Gastroesophageal sphincter (tissue), 4 donors: ENCODE measurements at regions not wholly inside any gene's neighbourhood (a gene's known extent, or its start where the extent isn't known, plus 50 kb on each side); places are given as distances from the start of the nearest gene placed in this dataset.

Experiments
- ATAC-seq: fragments of 150-250 bp; one replicate; pipeline ENCODE4 v1.9.1; 2016; ENCODE audit warnings: mild to moderate bottlenecking, moderate library complexity
- H3K27ac ChIP-seq, 4 donors: fragments of 200-600 bp; sonication (generic) in 3 of 4; 1 replicate in 3 of 4; 2 replicates in 1 of 4; pipeline ENCODE4 v1.5.1; 2016 to 2019
- H3K27me3 ChIP-seq: fragments of 200-600 bp; sonication (generic); one replicate; pipeline ENCODE4 v1.5.1; 2019
- H3K36me3 ChIP-seq, 2 donors: fragments of 200-600 bp; sonication (generic); one replicate each; pipeline ENCODE4 v1.5.1; 2019; ENCODE audit warnings: control low read depth in 1 of 2
- H3K4me1 ChIP-seq, 3 donors: fragments of 200-600 bp; sonication (generic); 1 replicate in 2 of 3; 2 replicates in 1 of 3; pipeline ENCODE4 v1.5.1; 2016 to 2019; ENCODE audit warnings: control low read depth in 2 of 3
- H3K4me3 ChIP-seq, 2 donors: fragments of 200-600 bp; sonication (generic); one replicate each; pipeline ENCODE4 v1.5.1; 2019; ENCODE audit warnings: mild to moderate bottlenecking in 1 of 2, moderate library complexity in 1 of 2
- H3K9me3 ChIP-seq, 3 donors: fragments of 200-600 bp; sonication (generic); one replicate each; pipeline ENCODE4 v1.5.1; 2017 to 2019; ENCODE audit warnings: control low read depth in 2 of 3
- CTCF ChIP-seq, 4 experiments: fragments of 200-600 bp in 2 of 4; fragments of 450-650 bp in 2 of 4; sonication (generic) in 1 of 4; IDR thresholded peaks; one replicate each; pipeline ENCODE4 v1.5.1; 2017 to 2019; ENCODE audit warnings: antibody characterized with exemption in 4 of 4, mild to moderate bottlenecking in 2 of 4, moderate library complexity in 2 of 4
- EP300 ChIP-seq: sonication (generic); formaldehyde crosslinking; IDR thresholded peaks from one replicate; pipeline ENCODE4 v1.6.1; 2017; ENCODE audit warnings: antibody characterized with exemption, mild to moderate bottlenecking
- POLR2A ChIP-seq, 2 donors: fragments of 450-650 bp; IDR thresholded peaks; one replicate each; pipeline ENCODE4 v1.6.1; 2017; ENCODE audit warnings: antibody characterized with exemption in 2 of 2, mild to moderate bottlenecking in 2 of 2, moderate library complexity in 1 of 2
- POLR2AphosphoS5 ChIP-seq: sonication (generic); formaldehyde crosslinking; IDR thresholded peaks from one replicate; pipeline ENCODE4 v1.6.1; 2017; ENCODE audit warnings: antibody characterized with exemption
- whole genome bisulfite sequencing, 2 donors: methylation state at CpG; one replicate each; pipeline ENCODE4 v1.1.5; 2018; ENCODE audit warnings: low coverage in 1 of 2; 5-methylcytosine and 5-hydroxymethylcytosine counted together

GRCh38 chr9:28774433-28775235 lies 1201.4 kb upstream of the C9orf72 start:
- H3K4me1 ChIP-seq, result no peaks in the 10 kb centered on the region
- TF ChIP-seq EP300, result no peak
- TF ChIP-seq CTCF (IDR thresholded peaks at IDR 0.05), result peak in 2 of 4 experiments; percentile 17 to 50
- H3K4me3 ChIP-seq, result no peak overlapping the region
- no peaks in the 10 kb centered on the region for H3K27me3 ChIP-seq
- H3K36me3 ChIP-seq, result no peaks in the 10 kb centered on the region
- ATAC-seq, result no peak
- WGBS, 2 donors, result 31 to 36% methylated on average over 8 of the region's 8 CpGs
- no peak overlapping the region for H3K27ac ChIP-seq
- H3K9me3 ChIP-seq, result no peaks in the 10 kb centered on the region

GRCh38 chr9:28779243-28779642 lies 1206.0 kb upstream of the C9orf72 start:
- H3K36me3 ChIP-seq, result no peaks in the 10 kb centered on the region
- TF ChIP-seq POLR2AphosphoS5, result no peak
- TF ChIP-seq EP300, result no peak
- no peak for TF ChIP-seq CTCF (IDR thresholded peaks at IDR 0.05)
- TF ChIP-seq POLR2A (IDR thresholded peaks at IDR 0.05), result no peak
- no peak overlapping the region for H3K4me3 ChIP-seq
- no peak overlapping the region for H3K27ac ChIP-seq
- no peaks in the 10 kb centered on the region for H3K4me1 ChIP-seq
- no peaks in the 10 kb centered on the region for H3K27me3 ChIP-seq
- ATAC-seq, result no peak
- no peaks in the 10 kb centered on the region for H3K9me3 ChIP-seq

GRCh38 chr9:28781481-28781880 lies 1208.2 kb upstream of the C9orf72 start:
- H3K9me3 ChIP-seq, result no peaks in the 10 kb centered on the region
- H3K27ac ChIP-seq, result no peak overlapping the region
- no peaks in the 10 kb centered on the region for H3K36me3 ChIP-seq
- H3K4me1 ChIP-seq, result no peaks in the 10 kb centered on the region
- H3K27me3 ChIP-seq, result no peaks in the 10 kb centered on the region
- no peak overlapping the region for H3K4me3 ChIP-seq
- TF ChIP-seq CTCF (IDR thresholded peaks at IDR 0.05) (no peak), POLR2AphosphoS5 (no peak), EP300 (no peak), POLR2A (IDR thresholded peaks at IDR 0.05) (no peak)
- no peak for ATAC-seq

- Histone ChIP-seq H3K4me1 (no peaks in the 10 kb centered on the region), H3K27ac (no peak overlapping the region), H3K36me3 (no peaks in the 10 kb centered on the region), H3K4me3 (no peak overlapping the region), H3K9me3 (no peaks in the 10 kb centered on the region), H3K27me3 (no peaks in the 10 kb centered on the region)
- 100% methylated on average over 1 of the region's 1 CpG for WGBS, 2 donors
- ATAC-seq, result no peak
- no peak for TF ChIP-seq EP300
- no peak for TF ChIP-seq POLR2A (IDR thresholded peaks at IDR 0.05)
- no peak for TF ChIP-seq POLR2AphosphoS5
Observed at GRCh38 chr9:28782630-28783029, 1209.3 kb upstream of the C9orf72 start.

GRCh38 chr9:28792716-28793115 lies 1219.4 kb upstream of the C9orf72 start:
- Histone ChIP-seq H3K27ac (no peak overlapping the region), H3K9me3 (no peaks in the 10 kb centered on the region), H3K4me3 (no peak overlapping the region), H3K4me1 (no peaks in the 10 kb centered on the region), H3K27me3 (no peaks in the 10 kb centered on the region), H3K36me3 (no peaks in the 10 kb centered on the region)
- ATAC-seq, result no peak
- no peak for TF ChIP-seq POLR2A (IDR thresholded peaks at IDR 0.05)
- no peak for TF ChIP-seq CTCF (IDR thresholded peaks at IDR 0.05)
- no peak for TF ChIP-seq POLR2AphosphoS5
- no peak for TF ChIP-seq EP300
